ENCODE measurements at regions not wholly inside any gene's neighbourhood (a gene's known extent, or its start where the extent isn't known, plus 50 kb on each side); places are given as distances from the start of the nearest gene placed in this dataset.
A peak's percentile ranks its signal among the peaks of the same experiment; 100 is the strongest.

GRCh38 chr6:24990944-24991809 is 55.4 kb upstream of the RIPOR2 start:
- peak overlapping the region; percentile 68 for H3K4me2 ChIP-seq (replicated peaks; ENCODE audit: low read depth, low read length, poor library complexity, severe bottlenecking)
- POLR2A ChIA-PET: interaction anchor here (0.5 to 4.5 kb wide), 20 partner anchors 11 to 134 kb away, joined by 3 to 106 read pairs (median 4); partner anchors contain the start of gene RIPOR2
- intact Hi-C loops (cut with micrococcal nuclease): loop anchor here (1.0 to 2.0 kb wide), 2 partner anchors 42 to 80 kb away; no protein-coding TSS in a partner anchor

More at GRCh38 chr6:24990944-24991809, 55.4 kb upstream of the RIPOR2 start:
- no peak for TF ChIP-seq EZH2 (IDR thresholded peaks at IDR 0.05; ENCODE audit: borderline replicate concordance, insufficient read depth, low read depth, low read length, poor library complexity, severe bottlenecking)
- TF ChIP-seq, protein P1, sequence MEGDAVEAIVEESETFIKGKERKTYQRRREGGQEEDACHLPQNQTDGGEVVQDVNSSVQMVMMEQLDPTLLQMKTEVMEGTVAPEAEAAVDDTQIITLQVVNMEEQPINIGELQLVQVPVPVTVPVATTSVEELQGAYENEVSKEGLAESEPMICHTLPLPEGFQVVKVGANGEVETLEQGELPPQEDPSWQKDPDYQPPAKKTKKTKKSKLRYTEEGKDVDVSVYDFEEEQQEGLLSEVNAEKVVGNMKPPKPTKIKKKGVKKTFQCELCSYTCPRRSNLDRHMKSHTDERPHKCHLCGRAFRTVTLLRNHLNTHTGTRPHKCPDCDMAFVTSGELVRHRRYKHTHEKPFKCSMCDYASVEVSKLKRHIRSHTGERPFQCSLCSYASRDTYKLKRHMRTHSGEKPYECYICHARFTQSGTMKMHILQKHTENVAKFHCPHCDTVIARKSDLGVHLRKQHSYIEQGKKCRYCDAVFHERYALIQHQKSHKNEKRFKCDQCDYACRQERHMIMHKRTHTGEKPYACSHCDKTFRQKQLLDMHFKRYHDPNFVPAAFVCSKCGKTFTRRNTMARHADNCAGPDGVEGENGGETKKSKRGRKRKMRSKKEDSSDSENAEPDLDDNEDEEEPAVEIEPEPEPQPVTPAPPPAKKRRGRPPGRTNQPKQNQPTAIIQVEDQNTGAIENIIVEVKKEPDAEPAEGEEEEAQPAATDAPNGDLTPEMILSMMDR (IDR thresholded peaks at IDR 0.05): no peak
- peak overlapping the region; percentile 48 to 83 for H3K27ac ChIP-seq (ENCODE audit: low read length in 2 of 2)
- no peaks in the 10 kb centered on the region for H3K27me3 Mint-ChIP-seq
- H3K4me3 ChIP-seq (ENCODE audit: control extremely low read depth in 1 of 5, extremely low read depth in 1 of 5, insufficient read depth in 1 of 5, low read depth in 2 of 5, low read length in 4 of 5): peak overlapping the region in 3 of 5 experiments; percentile 13 to 27 (median 17)
- H3K9me3 ChIP-seq (ENCODE audit: control extremely low read depth in 1 of 3, control insufficient read depth in 2 of 3, insufficient read depth in 1 of 3, low read length in 2 of 3): no peaks in the 10 kb centered on the region
- ATAC-seq (ENCODE audit: low read depth) (no peak), DNase-seq (no peak)
- no peaks in the 10 kb centered on the region for H3K9me3 Mint-ChIP-seq (ENCODE audit: insufficient read depth)
- H3K4me1 Mint-ChIP-seq: peaks cover 74% of the 10 kb centered on the region
- H3K9ac ChIP-seq (ENCODE audit: low read length): peak overlapping the region; percentile 34
- CTCF ChIA-PET: interaction anchor here (0.7 to 11.4 kb wide), 53 partner anchors 9 to 974 kb away, joined by 3 to 465 read pairs (median 7); partner anchors contain the start of gene RIPOR2
- H2AFZ ChIP-seq (ENCODE audit: insufficient read depth, low read depth, low read length, poor library complexity, severe bottlenecking): peak overlapping the region; percentile 21
- peaks cover 52 to 59% of the 10 kb centered on the region in 2 donors for H3K4me1 ChIP-seq (ENCODE audit: control insufficient read depth in 2 of 2, insufficient read depth in 2 of 2, low read length in 2 of 2)
- peaks cover 98% of the 10 kb centered on the region for H3K79me2 ChIP-seq (ENCODE audit: control insufficient read depth, insufficient read depth, low read length)
- no peaks in the 10 kb centered on the region for H3K36me3 ChIP-seq (replicated peaks in 1 of 2; ENCODE audit: control extremely low read depth in 1 of 2, control insufficient read depth in 1 of 2, extremely low read depth in 1 of 2, insufficient read depth in 2 of 2, low read length in 1 of 2)
- no peaks in the 10 kb centered on the region for H4K20me1 ChIP-seq (ENCODE audit: control insufficient read depth, insufficient read depth, low read length, poor library complexity, severe bottlenecking)
- peak overlapping the region; percentile 60 for H3K4me3 Mint-ChIP-seq
- H3K27me3 ChIP-seq (replicated peaks in 1 of 4; ENCODE audit: control extremely low read depth in 1 of 4, control insufficient read depth in 3 of 4, insufficient read depth in 4 of 4, low read length in 3 of 4): no peaks in the 10 kb centered on the region
- 100% methylated on average over 1 of the region's 4 CpGs for WGBS (ENCODE audit: insufficient coverage)
- peak overlapping the region; percentile 90 for H3K27ac Mint-ChIP-seq
